Muscle of leg (tissue), 3 donors: ENCODE measurements at regions not wholly inside any gene's neighbourhood (a gene's known extent, or its start where the extent isn't known, plus 50 kb on each side); places are given as distances from the start of the nearest gene placed in this dataset.

Experiments used
- DNase-seq: peaks from one replicate; pipeline ENCODE4 v3.0.0; 2013
- H3K27ac ChIP-seq: one replicate; pipeline ENCODE4 v1.5.1; 2013; ENCODE audit warnings: mild to moderate bottlenecking, low read length, control low read depth
- H3K27me3 ChIP-seq: one replicate; pipeline ENCODE4 v1.6.1; 2013; ENCODE audit warnings: low read length; ENCODE audit not compliant: control insufficient read depth, insufficient read depth
- H3K36me3 ChIP-seq: one replicate; pipeline ENCODE4 v1.6.1; 2013; ENCODE audit warnings: low read length; ENCODE audit not compliant: control insufficient read depth, insufficient read depth
- H3K4me1 ChIP-seq: one replicate; pipeline ENCODE4 v1.6.1; 2013; ENCODE audit warnings: low read length; ENCODE audit not compliant: control insufficient read depth, insufficient read depth
- H3K4me3 ChIP-seq: one replicate; pipeline ENCODE4 v1.5.1; 2013; ENCODE audit warnings: low read length, control low read depth
- H3K9me3 ChIP-seq: replicated peaks from 2 replicates; pipeline ENCODE4 v1.6.1; 2013; ENCODE audit warnings: low read depth, low read length; ENCODE audit not compliant: control insufficient read depth
- WGBS: methylation state at CpG from one replicate; pipeline ENCODE4 v1.1.5; 2013; ENCODE audit warnings: missing lambda C conversion rate; ENCODE audit not compliant: insufficient coverage; 5-methylcytosine and 5-hydroxymethylcytosine counted together

- no peak for DNase-seq
- Histone ChIP-seq H3K36me3 (no peaks in the 10 kb centered on the region), H3K9me3 (no peaks in the 10 kb centered on the region), H3K27me3 (peaks cover 36% of the 10 kb centered on the region), H3K27ac (no peak overlapping the region), H3K4me3 (no peak overlapping the region), H3K4me1 (no peaks in the 10 kb centered on the region)
- WGBS: 38% methylated on average over 15 of the region's 18 CpGs
Measured at GRCh38 chr18:78769502-78770105, 210.0 kb upstream of the SALL3 start.

GRCh38 chr18:78770139-78770822 is 209.3 kb upstream of the SALL3 start:
- Histone ChIP-seq H3K4me3 (no peak overlapping the region), H3K4me1 (no peaks in the 10 kb centered on the region), H3K27ac (no peak overlapping the region), H3K36me3 (no peaks in the 10 kb centered on the region), H3K9me3 (no peaks in the 10 kb centered on the region), H3K27me3 (peaks cover 36% of the 10 kb centered on the region)
- no peak for DNase-seq
- WGBS: 63% methylated on average over 19 of the region's 21 CpGs

- Histone ChIP-seq H3K9me3 (no peaks in the 10 kb centered on the region), H3K36me3 (no peaks in the 10 kb centered on the region), H3K27me3 (peaks cover 36% of the 10 kb centered on the region), H3K4me1 (no peaks in the 10 kb centered on the region), H3K27ac (no peak overlapping the region), H3K4me3 (no peak overlapping the region)
- DNase-seq: no peak
- WGBS: 73% methylated on average over 11 of the region's 12 CpGs
Measured at GRCh38 chr18:78770823-78771139, 208.8 kb upstream of the SALL3 start.

- Histone ChIP-seq H3K4me3 (no peak overlapping the region), H3K4me1 (no peaks in the 10 kb centered on the region), H3K27me3 (peaks cover 35% of the 10 kb centered on the region), H3K27ac (no peak overlapping the region), H3K9me3 (no peaks in the 10 kb centered on the region), H3K36me3 (no peaks in the 10 kb centered on the region)
- 67% methylated on average over 22 of the region's 22 CpGs for WGBS
- no peak for DNase-seq
Measured at GRCh38 chr18:78771496-78772359, 207.9 kb upstream of the SALL3 start.

- no peak overlapping the region for H3K4me3 ChIP-seq
- no peaks in the 10 kb centered on the region for H3K36me3 ChIP-seq
- H3K9me3 ChIP-seq: no peaks in the 10 kb centered on the region
- H3K27ac ChIP-seq: no peak overlapping the region
- H3K27me3 ChIP-seq: peaks cover 29% of the 10 kb centered on the region
- 84% methylated on average over 22 of the region's 26 CpGs for WGBS
- H3K4me1 ChIP-seq: no peaks in the 10 kb centered on the region
- no peak for DNase-seq
Measured at GRCh38 chr18:78772360-78773302, 207.0 kb upstream of the SALL3 start.

- H3K4me1 ChIP-seq: no peaks in the 10 kb centered on the region
- WGBS: 61% methylated on average over 6 of the region's 7 CpGs
- DNase-seq: no peak
- H3K9me3 ChIP-seq: no peaks in the 10 kb centered on the region
- no peak overlapping the region for H3K27ac ChIP-seq
- H3K36me3 ChIP-seq: no peaks in the 10 kb centered on the region
- no peak overlapping the region for H3K4me3 ChIP-seq
- peaks cover 24% of the 10 kb centered on the region for H3K27me3 ChIP-seq
Measured at GRCh38 chr18:78773303-78773755, 206.3 kb upstream of the SALL3 start.

GRCh38 chr18:78773819-78774218 is 205.8 kb upstream of the SALL3 start:
- no peaks in the 10 kb centered on the region for H3K36me3 ChIP-seq
- WGBS: no CpG with 5 or more reads among the region's 9 CpGs
- H3K4me1 ChIP-seq: no peaks in the 10 kb centered on the region
- DNase-seq: no peak
- no peak overlapping the region for H3K4me3 ChIP-seq
- H3K27ac ChIP-seq: no peak overlapping the region
- peaks cover 21% of the 10 kb centered on the region for H3K27me3 ChIP-seq
- H3K9me3 ChIP-seq: no peaks in the 10 kb centered on the region

GRCh38 chr18:78774741-78775141 is 204.9 kb upstream of the SALL3 start:
- no peak overlapping the region for H3K4me3 ChIP-seq
- no peaks in the 10 kb centered on the region for H3K36me3 ChIP-seq
- H3K9me3 ChIP-seq: no peaks in the 10 kb centered on the region
- H3K27ac ChIP-seq: no peak overlapping the region
- DNase-seq: no peak
- 91% methylated on average over 20 of the region's 22 CpGs for WGBS
- H3K27me3 ChIP-seq: peaks cover 12% of the 10 kb centered on the region
- H3K4me1 ChIP-seq: no peaks in the 10 kb centered on the region

- H3K27me3 ChIP-seq: peaks cover under 1% of the 10 kb centered on the region
- H3K9me3 ChIP-seq: no peaks in the 10 kb centered on the region
- H3K4me3 ChIP-seq: no peak overlapping the region
- no peak for DNase-seq
- WGBS: no CpG with 5 or more reads among the region's 5 CpGs
- H3K36me3 ChIP-seq: no peaks in the 10 kb centered on the region
- H3K4me1 ChIP-seq: no peaks in the 10 kb centered on the region
- no peak overlapping the region for H3K27ac ChIP-seq
Measured at GRCh38 chr18:78776151-78776550, 203.5 kb upstream of the SALL3 start.
